ENCODE measurements at regions not wholly inside any gene's neighbourhood (a gene's known extent, or its start where the extent isn't known, plus 50 kb on each side); places are given as distances from the start of the nearest gene placed in this dataset.
"Not testable (repeated sequence)": the region's sequence is repeated elsewhere in the genome, so short reads cannot be mapped to it uniquely, and the experiment has no call there.

DNA sequence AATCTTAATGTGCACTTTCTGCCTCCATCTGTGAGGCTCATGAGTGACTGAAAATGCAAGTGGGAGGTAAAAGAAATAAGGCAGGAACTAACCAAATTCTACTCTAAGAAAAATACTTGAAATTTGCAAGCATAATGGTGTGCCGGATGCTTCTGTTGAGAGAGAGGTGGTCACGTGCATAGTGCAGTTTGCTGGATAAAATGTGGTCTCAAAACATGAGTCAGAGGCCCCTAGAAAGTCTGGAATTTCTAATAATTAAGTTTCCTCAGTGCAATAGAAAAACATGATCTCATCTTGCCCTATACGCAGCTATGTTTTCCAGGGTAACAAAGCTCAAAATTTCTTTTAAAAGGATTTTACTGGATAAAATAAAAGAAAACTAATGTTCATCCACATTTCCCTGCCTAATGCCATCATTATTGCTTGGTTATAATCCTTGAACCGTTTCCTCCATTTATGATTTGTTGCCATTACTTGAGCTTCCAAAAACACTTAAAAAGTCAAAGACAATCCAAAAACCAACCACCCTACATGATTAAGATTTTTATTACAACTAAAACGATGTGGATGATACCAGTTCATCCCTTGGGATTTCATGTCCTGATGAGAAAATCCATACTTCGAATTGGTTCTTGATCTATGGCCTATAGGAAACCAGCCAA, 351.7 kb upstream of the ARID1B start:
- H3K27ac ChIP-seq = no peak overlapping the region
- H3K4me1 ChIP-seq = peaks cover 0 to 10% (median 0%) of the 10 kb centered on the region in 4 donors
- no peaks in the 10 kb centered on the region for H3K36me3 ChIP-seq
- TF ChIP-seq CTCF (IDR thresholded peaks at IDR 0.05) (no peak), POLR2A (IDR thresholded peaks at IDR 0.05) (no peak)
- WGBS (ENCODE audit: insufficient coverage, low coverage, low lambda C conversion rate, missing lambda C conversion rate) = 63% methylated on average over 6 of the region's 6 CpGs
- H3K9me3 ChIP-seq = no peaks in the 10 kb centered on the region
- no peak for ATAC-seq
- no peak overlapping the region for H3K4me3 ChIP-seq
- no peaks in the 10 kb centered on the region for H3K27me3 ChIP-seq
- no peak for DNase-seq
- intact Hi-C loops (cut with DNase I) = no loop called here

DNA sequence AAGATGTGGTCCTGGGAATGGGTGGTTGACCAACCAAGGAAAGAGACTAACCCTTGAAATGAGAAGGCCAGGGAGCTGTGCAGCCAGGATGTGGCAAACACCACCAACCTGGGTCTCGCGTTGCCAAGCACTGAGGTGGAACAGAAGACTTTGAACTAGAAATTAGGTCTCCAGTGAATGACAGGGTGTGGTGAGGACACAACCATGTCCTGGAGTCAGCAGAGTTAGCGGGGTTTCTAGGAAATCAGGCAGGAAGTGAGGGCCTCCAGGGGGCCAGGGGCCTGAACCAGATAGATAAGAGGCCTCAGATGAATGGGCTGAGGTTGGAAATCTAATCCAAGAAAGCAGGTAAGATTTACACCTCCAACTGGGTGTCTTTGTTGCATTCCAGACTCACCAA, 353.3 kb upstream of the ARID1B start:
- H3K4me3 ChIP-seq = no peak overlapping the region
- no peak overlapping the region for H3K27ac ChIP-seq
- peaks cover 0 to 10% (median 0%) of the 10 kb centered on the region in 4 donors for H3K4me1 ChIP-seq
- DNase-seq (no peak), ATAC-seq (no peak)
- no peaks in the 10 kb centered on the region for H3K36me3 ChIP-seq
- H3K27me3 ChIP-seq = no peaks in the 10 kb centered on the region
- intact Hi-C loops (cut with DNase I) = no loop called here
- WGBS (ENCODE audit: insufficient coverage, low coverage, low lambda C conversion rate, missing lambda C conversion rate) = 17% methylated on average over 1 of the region's 3 CpGs
- TF ChIP-seq CTCF (IDR thresholded peaks at IDR 0.05) = no peak
- TF ChIP-seq POLR2A (IDR thresholded peaks at IDR 0.05) = no peak
- no peaks in the 10 kb centered on the region for H3K9me3 ChIP-seq

- 61% methylated on average over 6 of the region's 6 CpGs for WGBS (ENCODE audit: insufficient coverage, low coverage, low lambda C conversion rate, missing lambda C conversion rate)
- Histone ChIP-seq H3K4me1 (peaks cover 0 to 10% (median 0%) of the 10 kb centered on the region in 4 donors), H3K27ac (no peak overlapping the region), H3K9me3 (no peaks in the 10 kb centered on the region), H3K27me3 (no peaks in the 10 kb centered on the region), H3K36me3 (no peaks in the 10 kb centered on the region), H3K4me3 (no peak overlapping the region)
- ATAC-seq = no peak
- no peak for TF ChIP-seq CTCF (IDR thresholded peaks at IDR 0.05)
- DNase-seq = no peak
- intact Hi-C loops (cut with DNase I) = no loop called here
These were observed 354.1 kb upstream of the ARID1B start for GRCh38 chr6:156423075-156423474.

DNA sequence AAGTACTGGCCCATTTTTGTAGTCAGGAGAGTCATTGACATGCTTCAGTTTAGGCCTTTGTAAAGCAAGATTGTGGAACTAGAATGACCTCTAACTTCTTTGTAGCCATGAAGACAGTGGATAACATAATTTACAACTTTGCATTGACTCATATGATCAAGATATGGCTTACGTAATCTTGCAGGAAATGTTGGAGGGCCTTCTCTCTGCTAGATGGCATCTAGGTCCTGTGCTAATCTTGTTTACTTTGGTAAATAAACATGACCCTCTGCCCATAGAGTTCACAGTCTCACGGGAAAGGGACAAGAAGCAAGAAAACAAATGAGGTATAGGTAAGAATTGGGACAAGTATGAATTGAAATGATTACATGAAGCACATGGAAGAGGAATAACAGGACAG, 355.2 kb upstream of the ARID1B start:
- DNase-seq (no peak), ATAC-seq (peak; percentile 86 to 97 (median 94))
- intact Hi-C loops (cut with DNase I) = no loop called here
- Histone ChIP-seq H3K27me3 (no peaks in the 10 kb centered on the region), H3K27ac (no peak overlapping the region), H3K4me1 (peaks cover 0 to 10% (median 0%) of the 10 kb centered on the region in 4 donors), H3K9me3 (no peaks in the 10 kb centered on the region), H3K4me3 (no peak overlapping the region), H3K36me3 (no peaks in the 10 kb centered on the region)
- no peak for TF ChIP-seq CTCF (IDR thresholded peaks at IDR 0.05)
- no peak for TF ChIP-seq POLR2A (IDR thresholded peaks at IDR 0.05)
- WGBS (ENCODE audit: insufficient coverage, low coverage, low lambda C conversion rate, missing lambda C conversion rate) = 16% methylated on average over 2 of the region's 2 CpGs

DNA sequence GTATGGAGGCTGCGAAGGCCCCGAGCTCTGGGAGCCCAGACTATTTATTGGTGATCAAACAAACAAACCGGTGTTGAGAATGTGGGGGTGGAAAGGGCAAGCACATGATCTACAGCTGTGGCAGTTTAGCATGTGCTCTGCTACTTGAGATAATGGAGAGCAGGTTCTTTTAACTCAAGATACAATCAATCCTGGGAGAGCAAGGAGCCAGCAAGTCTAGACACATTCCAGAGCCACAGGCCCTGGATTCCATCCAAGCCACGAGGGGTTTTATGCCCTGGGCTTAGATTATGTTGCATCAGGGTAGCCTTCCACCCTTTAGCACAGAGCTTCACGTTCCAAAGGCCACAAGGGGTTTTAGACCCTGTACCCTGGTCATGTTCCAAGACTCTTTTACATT, 355.9 kb upstream of the ARID1B start:
- peaks cover 0 to 10% (median 0%) of the 10 kb centered on the region in 4 donors for H3K4me1 ChIP-seq
- H3K9me3 ChIP-seq; ATAC-seq; H3K36me3 ChIP-seq; H3K4me3 ChIP-seq; H3K27me3 ChIP-seq; intact Hi-C loops (cut with DNase I); H3K27ac ChIP-seq; DNase-seq: not testable (repeated sequence)
- 51% methylated on average over 5 of the region's 5 CpGs for WGBS (ENCODE audit: insufficient coverage, low coverage, low lambda C conversion rate, missing lambda C conversion rate)
